GM12892 (cell line): ENCODE measurements at regions not wholly inside any gene's neighbourhood (a gene's known extent, or its start where the extent isn't known, plus 50 kb on each side); places are given as distances from the start of the nearest gene placed in this dataset.

Experiments used
- POLR2A ChIP-seq: IDR thresholded peaks from 2 replicates; pipeline ENCODE4 v1.6.1; 2011; ENCODE audit warnings: low read depth, low read length, control low read depth
- POLR2AphosphoS5 ChIP-seq: IDR thresholded peaks from 2 replicates; pipeline ENCODE4 v1.6.1; 2011; ENCODE audit warnings: low read depth, low read length, control low read depth
- TAF1 ChIP-seq: IDR thresholded peaks from 2 replicates; pipeline ENCODE4 v1.6.1; 2011; ENCODE audit warnings: low read depth, mild to moderate bottlenecking, control low read depth, low read length, borderline replicate concordance

DNA sequence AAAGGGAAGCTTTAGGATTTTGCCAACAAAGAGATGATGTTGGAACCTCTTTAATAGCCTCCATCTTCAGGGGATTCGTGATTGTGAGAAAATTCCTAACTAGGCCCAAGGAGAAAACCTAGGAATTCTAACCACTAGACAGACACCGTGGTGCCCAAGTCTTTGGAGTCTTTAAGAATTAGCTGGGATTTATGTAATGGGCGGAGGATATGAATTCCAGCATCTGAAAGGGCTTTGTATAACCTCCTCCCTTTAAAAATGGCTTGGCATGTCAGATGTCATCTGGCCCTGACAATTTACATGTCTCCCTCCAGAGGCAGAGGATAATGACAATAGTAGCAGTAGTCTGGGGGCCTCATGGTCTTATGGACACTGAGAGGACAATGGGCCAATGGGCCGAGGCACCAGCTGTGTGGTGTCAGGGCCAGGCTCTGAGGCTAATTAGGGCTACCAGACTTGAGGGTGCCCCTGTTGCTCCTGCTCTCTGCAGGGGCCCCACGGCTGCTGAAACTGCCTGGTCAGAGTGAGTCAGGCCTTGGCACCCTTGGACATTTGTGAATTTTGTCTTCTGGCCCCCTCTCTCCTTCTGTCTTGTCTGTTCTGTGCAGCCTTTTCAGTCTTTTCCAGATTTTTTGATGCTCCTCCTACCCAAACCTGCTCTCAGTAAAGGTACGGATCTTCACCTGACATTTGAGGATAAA lies 113.9 kb downstream of the EDN1 start:
- TF ChIP-seq POLR2A (no peak), TAF1 (no peak), POLR2AphosphoS5 (no peak)
